Liver (tissue), 3 donors: ENCODE measurements at regions not wholly inside any gene's neighbourhood (a gene's known extent, or its start where the extent isn't known, plus 50 kb on each side); places are given as distances from the start of the nearest gene placed in this dataset.

Source experiments
- CTCF ChIP-seq: fragments of 150-350 bp; IDR thresholded peaks from 2 replicates; pipeline ENCODE4 v1.5.1; 2017; ENCODE audit warnings: improper control_type of control experiment, low read depth, low read length; ENCODE audit not compliant: missing input control
- RAD21 ChIP-seq, 2 donors: IDR thresholded peaks; 2 replicates each; pipeline ENCODE4 v1.6.1; 2016; ENCODE audit warnings: antibody characterized with exemption in 2 of 2, mild to moderate bottlenecking in 2 of 2
- ZBTB33 ChIP-seq: IDR thresholded peaks from 2 replicates; pipeline ENCODE4 v1.6.1; 2016; ENCODE audit warnings: antibody characterized with exemption
- donor health status: healthy.
- donor health status: healthy.

GRCh38 chr9:28445211-28445610, 871.9 kb upstream of the C9orf72 start:
- TF ChIP-seq ZBTB33 (no peak), RAD21 (IDR thresholded peaks at IDR 0.05) (no peak), CTCF (no peak)
